IMR-90 (cell line): ENCODE measurements at regions not wholly inside any gene's neighbourhood (a gene's known extent, or its start where the extent isn't known, plus 50 kb on each side); places are given as distances from the start of the nearest gene placed in this dataset.

Experiments
- ATAC-seq: fragments of 200-7000 bp; cut with Tn5 transposase; 2 replicates; pipeline ENCODE4 v1.9.1; 2020; ENCODE audit warnings: low read depth, mild to moderate bottlenecking, moderate library complexity
- BruUV-seq: library from RNA; stranded (reverse); fragments of 400-500 nt; replicated peaks from 2 replicates; lab custom pipeline; 2021; lab: Mats Ljungman, UMichigan
- CTCF ChIA-PET: fragments of 300-600 bp; formaldehyde crosslinking; extraction: SDS; loops from one replicate; lab custom pipeline; 2021; ENCODE audit warnings: antibody characterized with exemption; lab: Yijun Ruan, JAX
- POLR2A ChIA-PET: fragments of 300-600 bp; sonication (Branson Sonifier 250); formaldehyde crosslinking; loops from one replicate; lab custom pipeline; 2022; ENCODE audit warnings: antibody characterized with exemption; ENCODE audit not compliant: unreplicated experiment; lab: Charles Lee
- DNase-seq: peaks from one replicate; pipeline ENCODE4 v3.0.0; 2013
- H2AFZ ChIP-seq: replicated peaks from 2 replicates; pipeline ENCODE3; 2013; ENCODE audit warnings: low read length, mild to moderate bottlenecking; ENCODE audit not compliant: poor library complexity
- H2AK5ac ChIP-seq: 2 replicates; pipeline ENCODE4 v1.6.1; 2013; ENCODE audit warnings: low read depth, low read length, inconsistent platforms
- H2AK9ac ChIP-seq: replicated peaks from 2 replicates; pipeline ENCODE3; 2013; ENCODE audit warnings: mild to moderate bottlenecking, low read depth, low read length, moderate library complexity; ENCODE audit not compliant: poor library complexity
- H2BK120ac ChIP-seq: 2 replicates; pipeline ENCODE4 v1.6.1; 2013; ENCODE audit warnings: low read depth, low read length, inconsistent platforms
- H2BK15ac ChIP-seq: 3 replicates; pipeline ENCODE4 v1.6.1; 2013; ENCODE audit warnings: low read depth, low read length, inconsistent platforms
- H2BK20ac ChIP-seq: 2 replicates; pipeline ENCODE4 v1.6.1; 2013; ENCODE audit warnings: low read depth, mild to moderate bottlenecking, inconsistent platforms, low read length, moderate library complexity
- H2BK5ac ChIP-seq: 2 replicates; pipeline ENCODE4 v1.6.1; 2013; ENCODE audit warnings: mild to moderate bottlenecking, low read depth, low read length, inconsistent platforms; ENCODE audit not compliant: poor library complexity, severe bottlenecking
- H3K14ac ChIP-seq: replicated peaks from 2 replicates; pipeline ENCODE4 v1.6.1; 2013; ENCODE audit warnings: low read depth, low read length, inconsistent platforms
- H3K18ac ChIP-seq: 2 replicates; pipeline ENCODE4 v1.6.1; 2013; ENCODE audit warnings: low read depth, low read length, control low read depth
- H3K23ac ChIP-seq: 2 replicates; pipeline ENCODE4 v1.6.1; 2013; ENCODE audit warnings: low read depth, low read length, inconsistent platforms
- H3K27ac ChIP-seq: 2 replicates; pipeline ENCODE4 v1.5.1; 2013; ENCODE audit warnings: mild to moderate bottlenecking, control low read depth, low read length; ENCODE audit not compliant: insufficient read depth
- H3K27me3 ChIP-seq: 2 replicates; pipeline ENCODE4 v1.6.1; 2013; ENCODE audit warnings: low read length; ENCODE audit not compliant: control insufficient read depth, insufficient read depth
- H3K36me3 ChIP-seq: 2 replicates; pipeline ENCODE4 v1.6.1; 2013; ENCODE audit warnings: low read length, mixed read lengths; ENCODE audit not compliant: control insufficient read depth, insufficient read depth
- H3K4ac ChIP-seq: 2 replicates; pipeline ENCODE4 v1.6.1; 2013; ENCODE audit warnings: low read depth, low read length, inconsistent platforms
- H3K4me1 ChIP-seq: 2 replicates; pipeline ENCODE4 v1.6.1; 2013; ENCODE audit warnings: low read length, mixed read lengths; ENCODE audit not compliant: control insufficient read depth, insufficient read depth
- H3K4me2 ChIP-seq: 2 replicates; pipeline ENCODE4 v1.6.1; 2013; ENCODE audit warnings: low read depth, mild to moderate bottlenecking, control low read depth, low read length, moderate library complexity
- H3K4me3 ChIP-seq: 2 replicates; pipeline ENCODE4 v1.5.1; 2013; ENCODE audit warnings: low read depth, mild to moderate bottlenecking, control low read depth, low read length, moderate library complexity; ENCODE audit not compliant: insufficient read depth
- H3K56ac ChIP-seq: 2 replicates; pipeline ENCODE4 v1.6.1; 2013; ENCODE audit warnings: low read length, inconsistent platforms; ENCODE audit not compliant: insufficient read depth; ENCODE audit errors: extremely low read depth
- H3K79me1 ChIP-seq, 2 experiments: 2 replicates each; pipeline ENCODE4 v1.6.1; 2013; ENCODE audit warnings: low read length in 2 of 2, inconsistent platforms in 1 of 2, low read depth in 1 of 2
- H3K9ac ChIP-seq: 2 replicates; pipeline ENCODE4 v1.6.1; 2013; ENCODE audit warnings: low read depth, low read length, control low read depth
- H3K9me1 ChIP-seq: 2 replicates; pipeline ENCODE4 v1.6.1; 2013; ENCODE audit warnings: low read length, inconsistent platforms; ENCODE audit not compliant: insufficient read depth
- H3K9me3 ChIP-seq: 2 replicates; pipeline ENCODE4 v1.6.1; 2013; ENCODE audit warnings: low read length; ENCODE audit not compliant: control insufficient read depth, insufficient read depth
- H4K20me1 ChIP-seq: 2 replicates; pipeline ENCODE4 v1.6.1; 2013; ENCODE audit warnings: low read length, inconsistent platforms; ENCODE audit not compliant: insufficient read depth
- H4K5ac ChIP-seq: 2 replicates; pipeline ENCODE4 v1.6.1; 2013; ENCODE audit warnings: mild to moderate bottlenecking, low read depth, low read length, control low read depth
- H4K8ac ChIP-seq, 2 experiments: 2 replicates each; pipeline ENCODE4 v1.6.1; 2013; ENCODE audit warnings: low read depth in 2 of 2, low read length in 2 of 2, control low read depth in 1 of 2, inconsistent platforms in 1 of 2
- H4K91ac ChIP-seq: 2 replicates; pipeline ENCODE4 v1.6.1; 2013; ENCODE audit warnings: low read depth, low read length, inconsistent platforms; ENCODE audit not compliant: insufficient read depth
- CEBPB ChIP-seq: IDR thresholded peaks from 2 replicates; pipeline ENCODE4 v1.6.1; 2012; ENCODE audit warnings: low read depth, low read length, improper control_type of control experiment
- RCOR1 ChIP-seq: IDR thresholded peaks from 2 replicates; pipeline ENCODE4 v1.6.1; 2012; ENCODE audit warnings: mild to moderate bottlenecking, low read length, improper control_type of control experiment; ENCODE audit not compliant: insufficient replicate concordance
- dilution Hi-C: fragments of 300-500 bp; cut with HindIII; formaldehyde crosslinking; loops from one replicate; pipeline ENCODE4 v1.14.3; 2018; ENCODE audit warnings: low sequenced_read_pairs; ENCODE audit not compliant: unreplicated experiment
- in situ Hi-C: fragments of 300-500 bp; cut with MboI; formaldehyde crosslinking; loops from 3 replicates; pipeline ENCODE4 v1.14.3; 2019; ENCODE audit warnings: low sequenced_read_pairs, inconsistent platforms, mixed read lengths
- intact Hi-C: fragments of 100-400 bp; cut with micrococcal nuclease; formaldehyde crosslinking; loops from 2 replicates; pipeline ENCODE4 v1.10.0; 2022

- no peak overlapping the region for H3K18ac ChIP-seq
- no peak for TF ChIP-seq RCOR1
- peak; percentile 34; the same call in 1 of the 2 replicates for TF ChIP-seq CEBPB
- intact Hi-C loops (no loop called here), in situ Hi-C loops (no loop called here), dilution Hi-C loops (no loop called here)
- no peak overlapping the region for H2AFZ ChIP-seq
- no peaks in the 10 kb centered on the region for H3K4me1 ChIP-seq
- no peak overlapping the region for H3K23ac ChIP-seq
- H3K27ac ChIP-seq = no peak overlapping the region
- H2AK5ac ChIP-seq = no peak overlapping the region
- H4K20me1 ChIP-seq = no peaks in the 10 kb centered on the region
- no peak overlapping the region for H4K5ac ChIP-seq
- H4K91ac ChIP-seq = no peak overlapping the region
- no peak overlapping the region for H4K8ac ChIP-seq
- BruUV-seq = no TSS peak
- ChIA-PET POLR2A (no interaction called here), CTCF (no interaction called here)
- no peak overlapping the region for H3K56ac ChIP-seq
- no peak overlapping the region for H3K4ac ChIP-seq
- H3K9me3 ChIP-seq = peaks cover 8% of the 10 kb centered on the region
- no peak overlapping the region for H3K4me3 ChIP-seq
- H3K36me3 ChIP-seq = no peaks in the 10 kb centered on the region
- H3K27me3 ChIP-seq = no peaks in the 10 kb centered on the region
- DNase-seq = peak; percentile 33
- H2BK15ac ChIP-seq = no peak overlapping the region
- no peak overlapping the region for H2BK120ac ChIP-seq
- H3K79me1 ChIP-seq = no peaks in the 10 kb centered on the region
- H2AK9ac ChIP-seq = no peak overlapping the region
- H3K14ac ChIP-seq = no peak overlapping the region
- ATAC-seq = no peak
- H3K9me1 ChIP-seq = no peaks in the 10 kb centered on the region
- no peak overlapping the region for H2BK20ac ChIP-seq
- H3K4me2 ChIP-seq = no peak overlapping the region
- H2BK5ac ChIP-seq = no peak overlapping the region
- no peak overlapping the region for H3K9ac ChIP-seq
Observed at GRCh38 chr3:175914785-175915184, 1055.7 kb downstream of the NAALADL2 start.
